HCT116 (cell line): ENCODE measurements at regions not wholly inside any gene's neighbourhood (a gene's known extent, or its start where the extent isn't known, plus 50 kb on each side); places are given as distances from the start of the nearest gene placed in this dataset.

ENCODE experiments used
- CEBPB ChIP-seq: IDR thresholded peaks from 2 replicates; pipeline ENCODE4 v1.6.1; 2012; ENCODE audit warnings: low read depth
- EZH2 ChIP-seq: fragments of 200-600 bp; sonication (generic); IDR thresholded peaks from 2 replicates; pipeline ENCODE4 v1.6.1; 2017; ENCODE audit warnings: antibody characterized with exemption, mixed run types
- EZH2phosphoT487 ChIP-seq: fragments of 200-600 bp; IDR thresholded peaks from 2 replicates; pipeline ENCODE4 v1.6.1; 2018; ENCODE audit warnings: antibody characterized with exemption, borderline replicate concordance
- JUND ChIP-seq: IDR thresholded peaks from 2 replicates; pipeline ENCODE4 v1.6.1; 2012
- POLR2A ChIP-seq: IDR thresholded peaks from 2 replicates; pipeline ENCODE4 v1.7.0; 2011; ENCODE audit warnings: borderline replicate concordance; ENCODE audit not compliant: insufficient read depth, insufficient read length; ENCODE audit errors: extremely low read depth
- RAD21 ChIP-seq: IDR thresholded peaks from 2 replicates; pipeline ENCODE4 v1.6.1; 2012; ENCODE audit warnings: low read depth, mild to moderate bottlenecking
- SIN3A ChIP-seq: IDR thresholded peaks from 2 replicates; pipeline ENCODE4 v1.6.1; 2012; ENCODE audit warnings: low read depth
- SRF ChIP-seq: IDR thresholded peaks from 2 replicates; pipeline ENCODE4 v1.6.1; 2012; ENCODE audit warnings: low read depth
- YY1 ChIP-seq: IDR thresholded peaks from 2 replicates; pipeline ENCODE4 v1.6.1; 2011; ENCODE audit warnings: low read length, low read depth, moderate library complexity, mild to moderate bottlenecking; ENCODE audit not compliant: insufficient replicate concordance; ENCODE audit errors: extremely low read depth
- TF ChIP-seq, protein P1 (sequence below): IDR thresholded peaks from 2 replicates; pipeline ENCODE4 v1.6.1; 2012
- TF ChIP-seq, protein P2 (sequence below), 3 experiments: fragments of 200-600 bp in 1 of 3; sonication (generic) in 1 of 3; IDR thresholded peaks in 2 of 3; conservative IDR thresholded peaks in 1 of 3; 2 replicates each; pipeline ENCODE4 v1.5.1; 2012 to 2017; ENCODE audit warnings: low read depth in 2 of 3, low read length in 2 of 3, antibody characterized with exemption in 1 of 3, borderline replicate concordance in 1 of 3, control low read depth in 1 of 3, mild to moderate bottlenecking in 1 of 3, mixed read lengths in 1 of 3, mixed run types in 1 of 3, moderate library complexity in 1 of 3; ENCODE audit not compliant: insufficient read depth in 1 of 3
- TF ChIP-seq, protein P3 (sequence below): IDR thresholded peaks from 2 replicates; pipeline ENCODE4 v1.6.1; 2012

DNA sequence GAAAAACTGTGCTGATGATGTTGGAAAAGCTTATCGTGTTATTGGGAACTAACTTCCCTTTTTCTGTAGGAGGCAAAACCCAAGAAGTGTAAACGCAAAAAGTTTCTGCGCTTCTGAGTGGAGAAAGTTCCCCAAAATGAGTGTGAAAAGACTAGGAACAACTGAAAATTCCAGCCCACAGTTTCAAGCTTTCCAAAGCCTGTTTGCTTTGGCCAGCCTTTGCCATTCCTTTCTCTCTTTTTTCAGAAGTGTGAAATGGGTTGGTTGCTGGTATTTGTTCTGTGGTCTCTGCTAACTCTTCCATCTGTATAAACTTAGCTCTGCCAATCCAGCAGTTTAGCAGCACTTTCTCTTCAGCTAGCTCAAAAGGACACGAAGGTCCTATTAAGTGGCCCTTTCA is 491.3 kb downstream of the MAFB start:
- no peak for TF ChIP-seq POLR2A
- no peak for TF ChIP-seq EZH2phosphoT487
- TF ChIP-seq RAD21, result no peak
- TF ChIP-seq, protein P1, sequence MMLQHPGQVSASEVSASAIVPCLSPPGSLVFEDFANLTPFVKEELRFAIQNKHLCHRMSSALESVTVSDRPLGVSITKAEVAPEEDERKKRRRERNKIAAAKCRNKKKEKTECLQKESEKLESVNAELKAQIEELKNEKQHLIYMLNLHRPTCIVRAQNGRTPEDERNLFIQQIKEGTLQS, result no peak
- TF ChIP-seq, protein P2, sequence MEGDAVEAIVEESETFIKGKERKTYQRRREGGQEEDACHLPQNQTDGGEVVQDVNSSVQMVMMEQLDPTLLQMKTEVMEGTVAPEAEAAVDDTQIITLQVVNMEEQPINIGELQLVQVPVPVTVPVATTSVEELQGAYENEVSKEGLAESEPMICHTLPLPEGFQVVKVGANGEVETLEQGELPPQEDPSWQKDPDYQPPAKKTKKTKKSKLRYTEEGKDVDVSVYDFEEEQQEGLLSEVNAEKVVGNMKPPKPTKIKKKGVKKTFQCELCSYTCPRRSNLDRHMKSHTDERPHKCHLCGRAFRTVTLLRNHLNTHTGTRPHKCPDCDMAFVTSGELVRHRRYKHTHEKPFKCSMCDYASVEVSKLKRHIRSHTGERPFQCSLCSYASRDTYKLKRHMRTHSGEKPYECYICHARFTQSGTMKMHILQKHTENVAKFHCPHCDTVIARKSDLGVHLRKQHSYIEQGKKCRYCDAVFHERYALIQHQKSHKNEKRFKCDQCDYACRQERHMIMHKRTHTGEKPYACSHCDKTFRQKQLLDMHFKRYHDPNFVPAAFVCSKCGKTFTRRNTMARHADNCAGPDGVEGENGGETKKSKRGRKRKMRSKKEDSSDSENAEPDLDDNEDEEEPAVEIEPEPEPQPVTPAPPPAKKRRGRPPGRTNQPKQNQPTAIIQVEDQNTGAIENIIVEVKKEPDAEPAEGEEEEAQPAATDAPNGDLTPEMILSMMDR (IDR thresholded peaks at IDR 0.05 in 2 of 3, conservative IDR thresholded peaks at IDR 0.05 in 1 of 3; ENCODE audit: borderline replicate concordance in 1 of 3, insufficient read depth in 1 of 3, low read depth in 2 of 3, low read length in 2 of 3), result no peak
- TF ChIP-seq, protein P3, sequence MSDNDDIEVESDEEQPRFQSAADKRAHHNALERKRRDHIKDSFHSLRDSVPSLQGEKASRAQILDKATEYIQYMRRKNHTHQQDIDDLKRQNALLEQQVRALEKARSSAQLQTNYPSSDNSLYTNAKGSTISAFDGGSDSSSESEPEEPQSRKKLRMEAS, result no peak
- TF ChIP-seq SIN3A, result no peak
- no peak for TF ChIP-seq CEBPB
- no peak for TF ChIP-seq SRF
- no peak for TF ChIP-seq JUND
- TF ChIP-seq EZH2, result no peak
- TF ChIP-seq YY1, result no peak
